ENCODE measurements at regions not wholly inside any gene's neighbourhood (a gene's known extent, or its start where the extent isn't known, plus 50 kb on each side); places are given as distances from the start of the nearest gene placed in this dataset.

DNA sequence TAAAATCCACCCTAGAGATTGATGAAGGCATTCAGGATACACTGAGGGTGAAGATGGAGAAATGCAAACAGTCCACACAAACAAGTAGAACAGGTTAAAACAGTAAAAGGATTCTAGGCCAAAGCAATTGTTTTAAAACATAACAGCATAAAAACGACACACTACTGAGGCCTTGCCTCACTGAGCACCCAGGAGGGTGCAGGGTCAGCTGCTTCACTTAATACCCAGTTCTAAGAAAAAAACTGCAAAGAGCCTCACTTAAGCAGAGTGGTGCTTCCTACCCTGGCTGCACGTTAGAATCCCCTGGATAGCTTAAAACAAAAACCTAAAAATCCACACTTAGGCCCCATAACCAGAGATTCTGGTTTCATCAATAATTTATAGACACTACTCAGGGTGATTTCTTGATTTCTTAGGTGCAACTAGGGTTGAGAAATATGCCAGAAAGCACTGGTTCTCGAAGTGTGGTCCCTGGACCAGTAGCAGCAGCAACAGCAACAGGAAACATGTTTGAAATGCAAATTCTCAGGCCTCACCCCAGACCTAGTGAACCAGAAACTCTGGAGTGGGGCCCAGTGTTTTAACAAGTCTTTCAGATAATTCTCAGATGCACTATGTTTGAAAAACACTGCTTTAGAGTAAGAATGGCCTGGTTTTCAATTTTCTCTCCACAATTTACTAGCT, 279.1 kb downstream of the ZEB2 start:
- Histone ChIP-seq H3K27ac (no peak overlapping the region), H3K4me3 (ENCODE audit: low read depth, low read length) (no peak overlapping the region), H3K36me3 (replicated peaks) (no peaks in the 10 kb centered on the region), H3K27me3 (replicated peaks) (no peaks in the 10 kb centered on the region)
- in situ Hi-C loops (cut with HindIII; ENCODE audit: low pct_ligation_motif_present, low sequenced_read_pairs): no loop called here
- no peak for DNase-seq
- TF ChIP-seq, protein P1, sequence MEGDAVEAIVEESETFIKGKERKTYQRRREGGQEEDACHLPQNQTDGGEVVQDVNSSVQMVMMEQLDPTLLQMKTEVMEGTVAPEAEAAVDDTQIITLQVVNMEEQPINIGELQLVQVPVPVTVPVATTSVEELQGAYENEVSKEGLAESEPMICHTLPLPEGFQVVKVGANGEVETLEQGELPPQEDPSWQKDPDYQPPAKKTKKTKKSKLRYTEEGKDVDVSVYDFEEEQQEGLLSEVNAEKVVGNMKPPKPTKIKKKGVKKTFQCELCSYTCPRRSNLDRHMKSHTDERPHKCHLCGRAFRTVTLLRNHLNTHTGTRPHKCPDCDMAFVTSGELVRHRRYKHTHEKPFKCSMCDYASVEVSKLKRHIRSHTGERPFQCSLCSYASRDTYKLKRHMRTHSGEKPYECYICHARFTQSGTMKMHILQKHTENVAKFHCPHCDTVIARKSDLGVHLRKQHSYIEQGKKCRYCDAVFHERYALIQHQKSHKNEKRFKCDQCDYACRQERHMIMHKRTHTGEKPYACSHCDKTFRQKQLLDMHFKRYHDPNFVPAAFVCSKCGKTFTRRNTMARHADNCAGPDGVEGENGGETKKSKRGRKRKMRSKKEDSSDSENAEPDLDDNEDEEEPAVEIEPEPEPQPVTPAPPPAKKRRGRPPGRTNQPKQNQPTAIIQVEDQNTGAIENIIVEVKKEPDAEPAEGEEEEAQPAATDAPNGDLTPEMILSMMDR (IDR thresholded peaks at IDR 0.05; ENCODE audit: low read depth, low read length, missing control alignments): no peak

DNA sequence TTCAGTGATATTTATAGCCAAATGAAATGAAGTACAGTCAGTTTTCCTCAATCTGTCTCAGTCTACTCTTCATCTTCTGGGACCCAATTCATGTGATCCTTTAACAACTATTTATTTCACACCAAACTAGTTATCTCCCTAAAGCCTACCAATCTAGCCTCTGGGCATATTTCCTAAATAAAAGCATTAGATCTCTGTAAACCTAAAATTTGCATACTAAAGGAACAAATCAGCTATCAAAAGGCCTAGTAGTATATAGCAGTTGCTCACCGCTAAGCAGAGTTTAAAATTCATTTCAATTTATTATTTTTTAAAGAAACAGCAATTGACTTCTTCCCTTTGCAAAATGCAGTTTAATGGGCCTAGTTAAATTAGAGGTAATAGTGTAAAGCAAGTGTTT, 280.2 kb downstream of the ZEB2 start:
- no peak overlapping the region for H3K4me3 ChIP-seq (ENCODE audit: low read depth, low read length)
- H3K27ac ChIP-seq: no peak overlapping the region
- no peaks in the 10 kb centered on the region for H3K36me3 ChIP-seq (replicated peaks)
- TF ChIP-seq, protein P1 (IDR thresholded peaks at IDR 0.05; ENCODE audit: low read depth, low read length, missing control alignments): no peak
- H3K27me3 ChIP-seq (replicated peaks): no peaks in the 10 kb centered on the region
- in situ Hi-C loops (cut with HindIII; ENCODE audit: low pct_ligation_motif_present, low sequenced_read_pairs): no loop called here
- DNase-seq: no peak

DNA sequence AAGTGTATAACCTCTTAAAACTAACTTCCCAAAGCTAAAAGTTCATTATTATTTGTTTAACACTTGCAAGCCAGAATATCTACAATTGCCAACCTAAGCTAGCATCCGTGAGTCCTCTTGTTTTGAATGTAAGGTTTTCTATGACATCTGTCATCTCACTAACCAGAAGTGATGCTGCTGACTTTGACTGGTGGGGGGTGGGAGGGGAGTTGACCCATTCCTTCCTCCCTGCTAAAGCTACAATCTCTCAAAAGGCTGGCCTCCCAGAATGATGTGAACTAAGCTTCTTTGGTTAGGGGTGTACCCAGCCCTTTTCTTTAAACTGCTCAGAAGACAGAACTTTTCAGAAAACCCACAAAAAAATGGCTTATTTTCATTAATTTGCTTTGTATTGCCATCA, 280.6 kb downstream of the ZEB2 start:
- no peak for DNase-seq
- in situ Hi-C loops (cut with HindIII; ENCODE audit: low pct_ligation_motif_present, low sequenced_read_pairs): no loop called here
- Histone ChIP-seq H3K4me3 (ENCODE audit: low read depth, low read length) (no peak overlapping the region), H3K36me3 (replicated peaks) (no peaks in the 10 kb centered on the region), H3K27ac (no peak overlapping the region), H3K27me3 (replicated peaks) (no peaks in the 10 kb centered on the region)
- TF ChIP-seq, protein P1 (IDR thresholded peaks at IDR 0.05; ENCODE audit: low read depth, low read length, missing control alignments): no peak

DNA sequence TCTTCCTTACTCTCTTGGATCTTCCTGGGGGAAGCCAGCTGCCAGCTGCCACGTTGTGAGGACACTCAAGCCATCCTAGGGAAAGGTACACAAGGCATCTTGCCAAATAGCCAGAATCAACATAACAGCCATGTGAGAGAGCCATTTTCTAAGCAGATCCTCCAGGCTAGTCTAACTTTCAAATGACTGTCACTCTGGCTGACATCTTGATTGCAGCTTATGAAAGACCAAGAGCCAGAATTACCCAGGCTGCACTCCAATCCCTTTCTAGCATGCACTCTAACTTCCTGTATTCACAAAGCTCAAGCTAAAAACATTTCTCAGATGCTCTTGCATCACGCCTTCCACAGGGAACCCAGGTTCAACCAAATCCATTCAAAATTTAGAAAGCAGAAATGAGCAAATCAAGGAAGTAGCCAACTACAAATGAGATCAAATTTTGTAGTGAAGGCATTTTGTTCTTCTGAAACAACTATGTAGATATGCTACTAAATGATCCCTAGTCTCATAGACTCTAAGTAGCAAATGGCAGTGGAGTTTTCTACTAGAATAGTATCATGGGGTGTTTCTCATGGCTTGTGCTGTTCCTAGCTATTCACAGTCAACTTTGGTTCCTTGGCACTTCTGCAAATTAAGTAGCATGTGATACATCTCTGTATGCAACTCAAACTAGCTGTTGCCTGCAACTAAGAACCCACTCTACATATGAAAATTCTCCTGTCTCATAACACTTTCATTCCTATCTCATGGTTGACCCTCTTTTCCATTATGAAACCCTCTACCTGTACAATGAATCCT, 281.9 kb downstream of the ZEB2 start:
- in situ Hi-C loops (cut with HindIII; ENCODE audit: low pct_ligation_motif_present, low sequenced_read_pairs): no loop called here
- no peak for DNase-seq
- Histone ChIP-seq H3K4me3 (ENCODE audit: low read depth, low read length) (no peak overlapping the region), H3K27ac (no peak overlapping the region), H3K27me3 (replicated peaks) (no peaks in the 10 kb centered on the region), H3K36me3 (replicated peaks) (no peaks in the 10 kb centered on the region)
- TF ChIP-seq, protein P1 (IDR thresholded peaks at IDR 0.05; ENCODE audit: low read depth, low read length, missing control alignments): no peak

DNA sequence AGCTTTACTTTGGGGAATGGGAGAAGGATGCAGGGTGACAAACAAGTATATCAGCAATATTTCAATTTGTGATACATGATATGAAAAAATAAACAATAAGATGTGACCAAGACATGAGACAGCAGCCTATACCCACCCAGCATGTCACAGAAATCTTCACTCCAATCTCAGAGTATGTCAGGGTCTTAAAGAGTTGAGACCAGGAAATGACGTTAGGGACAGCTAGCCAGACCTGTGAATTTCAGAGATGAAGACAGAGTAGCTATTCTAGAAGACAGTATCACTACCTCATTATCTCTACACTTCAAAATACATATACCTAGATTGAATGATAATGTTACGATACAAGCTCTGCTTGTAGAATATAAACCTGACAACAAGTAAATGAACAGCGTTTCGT, 282.8 kb downstream of the ZEB2 start:
- in situ Hi-C loops (cut with HindIII; ENCODE audit: low pct_ligation_motif_present, low sequenced_read_pairs): no loop called here

More for the DNA sequence above, 282.8 kb downstream of the ZEB2 start:
- DNase-seq: no peak
- H3K36me3 ChIP-seq (replicated peaks): no peaks in the 10 kb centered on the region
- no peak overlapping the region for H3K27ac ChIP-seq
- TF ChIP-seq, protein P1 (IDR thresholded peaks at IDR 0.05; ENCODE audit: low read depth, low read length, missing control alignments): no peak
- no peaks in the 10 kb centered on the region for H3K27me3 ChIP-seq (replicated peaks)
- H3K4me3 ChIP-seq (ENCODE audit: low read depth, low read length): no peak overlapping the region

All from brain microvascular endothelial cell (primary cell).